AG04450 (cell line): ENCODE measurements at regions not wholly inside any gene's neighbourhood (a gene's known extent, or its start where the extent isn't known, plus 50 kb on each side); places are given as distances from the start of the nearest gene placed in this dataset.

Experiments used
- CTCF ChIA-PET: fragments of 300-600, 350-600 bp; formaldehyde crosslinking; extraction: SDS; loops from one replicate; lab custom pipeline; 2022; ENCODE audit warnings: antibody characterized with exemption, inconsistent platforms; lab: Charles Lee
- POLR2A ChIA-PET: fragments of 350-600 bp; formaldehyde crosslinking; extraction: SDS; loops from one replicate; lab custom pipeline; 2021; ENCODE audit warnings: antibody characterized with exemption, inconsistent platforms; lab: Yijun Ruan, JAX
- DNase-seq: peaks from one replicate; pipeline ENCODE4 v3.0.0-alpha.2; 2011; ENCODE audit warnings: low read depth, low spot score
- H3K27ac ChIP-seq: one replicate; pipeline ENCODE4 v1.5.1; 2012; ENCODE audit warnings: low read depth, low read length, control low read depth
- H3K27me3 ChIP-seq: one replicate; pipeline ENCODE4 v1.6.0; 2012; ENCODE audit warnings: low read length; ENCODE audit not compliant: control insufficient read depth, insufficient read depth
- H3K4me3 ChIP-seq: 2 replicates; pipeline ENCODE4 v1.5.1; 2011; ENCODE audit warnings: mild to moderate bottlenecking, low read depth, low read length, control low read depth
- H3K9me3 ChIP-seq: 2 replicates; pipeline ENCODE4 v1.5.1; 2012; ENCODE audit warnings: low read length; ENCODE audit not compliant: control insufficient read depth, insufficient read depth
- TF ChIP-seq, protein P1 (sequence below): IDR thresholded peaks from 2 replicates; pipeline ENCODE4 v1.5.1; 2011; ENCODE audit warnings: low read depth, low read length, control low read depth, inconsistent platforms

DNA sequence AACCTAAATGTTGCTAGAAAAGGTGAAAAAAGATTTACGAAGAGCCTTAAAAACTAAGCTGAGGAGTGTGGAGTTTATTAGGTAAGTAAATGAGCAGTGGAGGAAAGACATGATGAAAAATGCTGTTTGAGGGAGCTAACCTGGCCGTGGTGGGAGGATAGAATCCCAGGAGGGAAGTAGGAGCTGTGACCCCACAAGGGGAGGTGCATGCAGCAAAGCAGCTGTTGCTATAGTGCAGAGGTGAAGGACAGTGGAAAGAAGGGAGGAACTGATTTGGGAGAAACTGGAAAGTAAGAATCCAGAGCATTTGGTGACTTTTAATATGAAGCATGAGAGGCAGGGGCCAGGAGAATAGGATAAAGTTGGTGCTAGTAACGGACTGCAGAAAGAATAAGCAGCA lies 271.7 kb upstream of the ADGRL2 start:
- DNase-seq: no peak

DNA sequence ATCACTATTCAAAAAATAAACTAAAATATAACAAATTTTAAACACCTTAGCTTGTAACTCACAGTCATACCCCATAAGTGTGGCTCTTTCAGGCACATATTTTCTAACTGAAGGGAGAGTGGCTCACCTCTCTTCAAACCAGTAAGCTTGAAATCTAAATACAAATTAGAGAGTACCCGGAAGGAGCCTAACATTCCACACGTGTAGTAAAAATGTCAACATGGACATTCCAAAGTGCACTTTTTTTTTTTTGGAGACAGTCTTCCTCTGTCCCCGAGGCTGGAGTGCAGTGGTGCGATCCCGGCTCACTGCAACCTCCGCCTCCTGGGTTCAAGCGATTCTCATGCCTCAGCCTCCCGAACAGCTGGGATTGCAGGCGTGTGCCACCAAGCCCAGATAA lies 275.6 kb upstream of the ADGRL2 start:
- POLR2A ChIA-PET: no interaction called here
- Histone ChIP-seq H3K9me3 (no peaks in the 10 kb centered on the region), H3K4me3 (no peak overlapping the region), H3K27ac (no peak overlapping the region), H3K27me3 (no peaks in the 10 kb centered on the region)
- DNase-seq: no peak
- CTCF ChIA-PET: no interaction called here
- TF ChIP-seq, protein P1, sequence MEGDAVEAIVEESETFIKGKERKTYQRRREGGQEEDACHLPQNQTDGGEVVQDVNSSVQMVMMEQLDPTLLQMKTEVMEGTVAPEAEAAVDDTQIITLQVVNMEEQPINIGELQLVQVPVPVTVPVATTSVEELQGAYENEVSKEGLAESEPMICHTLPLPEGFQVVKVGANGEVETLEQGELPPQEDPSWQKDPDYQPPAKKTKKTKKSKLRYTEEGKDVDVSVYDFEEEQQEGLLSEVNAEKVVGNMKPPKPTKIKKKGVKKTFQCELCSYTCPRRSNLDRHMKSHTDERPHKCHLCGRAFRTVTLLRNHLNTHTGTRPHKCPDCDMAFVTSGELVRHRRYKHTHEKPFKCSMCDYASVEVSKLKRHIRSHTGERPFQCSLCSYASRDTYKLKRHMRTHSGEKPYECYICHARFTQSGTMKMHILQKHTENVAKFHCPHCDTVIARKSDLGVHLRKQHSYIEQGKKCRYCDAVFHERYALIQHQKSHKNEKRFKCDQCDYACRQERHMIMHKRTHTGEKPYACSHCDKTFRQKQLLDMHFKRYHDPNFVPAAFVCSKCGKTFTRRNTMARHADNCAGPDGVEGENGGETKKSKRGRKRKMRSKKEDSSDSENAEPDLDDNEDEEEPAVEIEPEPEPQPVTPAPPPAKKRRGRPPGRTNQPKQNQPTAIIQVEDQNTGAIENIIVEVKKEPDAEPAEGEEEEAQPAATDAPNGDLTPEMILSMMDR: no peak

More for the DNA sequence above, 271.7 kb upstream of the ADGRL2 start:
- no peak overlapping the region for H3K27ac ChIP-seq
- TF ChIP-seq, protein P1: no peak
- no peak overlapping the region for H3K4me3 ChIP-seq
- H3K9me3 ChIP-seq: no peaks in the 10 kb centered on the region
- CTCF ChIA-PET: no interaction called here
- POLR2A ChIA-PET: no interaction called here
- no peaks in the 10 kb centered on the region for H3K27me3 ChIP-seq

DNA sequence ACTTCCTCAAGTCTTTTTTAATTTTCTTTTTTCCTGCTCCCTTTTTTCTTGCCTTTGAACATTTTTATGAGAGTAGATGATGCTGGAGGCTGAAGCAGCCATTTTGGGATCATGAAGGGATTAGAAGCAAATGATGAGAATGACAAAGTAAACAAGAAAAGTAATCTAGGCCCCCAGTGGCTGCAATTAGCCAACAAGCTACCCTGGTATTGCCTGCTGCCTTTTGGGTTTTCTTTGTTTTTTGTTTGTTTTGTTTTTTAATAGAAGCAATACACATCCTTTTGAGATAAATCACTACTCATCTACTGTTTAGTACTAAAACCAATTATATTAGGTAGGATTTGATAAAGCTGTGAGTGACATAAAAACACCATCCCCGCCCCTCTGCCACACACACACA lies 280.7 kb upstream of the ADGRL2 start:
- TF ChIP-seq, protein P1: no peak
- H3K4me3 ChIP-seq: no peak overlapping the region
- H3K27ac ChIP-seq: no peak overlapping the region
- H3K27me3 ChIP-seq: no peaks in the 10 kb centered on the region
- no peak for DNase-seq
- ChIA-PET POLR2A (no interaction called here), CTCF (no interaction called here)
- H3K9me3 ChIP-seq: no peaks in the 10 kb centered on the region

DNA sequence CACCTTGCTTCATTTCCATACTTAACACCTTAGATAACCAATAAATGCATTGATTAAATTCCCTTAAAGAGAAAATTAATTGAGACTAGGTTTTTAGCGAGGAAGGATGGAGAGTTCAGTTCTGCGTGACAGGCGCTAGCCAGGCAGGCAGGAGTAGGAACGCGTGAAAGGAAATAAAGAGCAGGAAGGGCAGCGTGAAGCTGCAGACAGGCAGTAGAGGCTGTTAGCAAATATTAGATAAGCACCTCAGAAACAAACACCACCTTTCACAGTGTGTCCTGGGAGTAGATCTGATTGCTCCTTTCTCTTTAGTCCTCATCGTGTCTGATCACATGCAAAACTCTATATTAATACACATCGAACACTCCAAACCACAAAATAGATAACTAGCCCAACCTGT lies 282.7 kb upstream of the ADGRL2 start:
- Histone ChIP-seq H3K27ac (no peak overlapping the region), H3K4me3 (no peak overlapping the region), H3K9me3 (no peaks in the 10 kb centered on the region), H3K27me3 (no peaks in the 10 kb centered on the region)
- ChIA-PET POLR2A (no interaction called here), CTCF (no interaction called here)
- TF ChIP-seq, protein P1: no peak
- no peak for DNase-seq

DNA sequence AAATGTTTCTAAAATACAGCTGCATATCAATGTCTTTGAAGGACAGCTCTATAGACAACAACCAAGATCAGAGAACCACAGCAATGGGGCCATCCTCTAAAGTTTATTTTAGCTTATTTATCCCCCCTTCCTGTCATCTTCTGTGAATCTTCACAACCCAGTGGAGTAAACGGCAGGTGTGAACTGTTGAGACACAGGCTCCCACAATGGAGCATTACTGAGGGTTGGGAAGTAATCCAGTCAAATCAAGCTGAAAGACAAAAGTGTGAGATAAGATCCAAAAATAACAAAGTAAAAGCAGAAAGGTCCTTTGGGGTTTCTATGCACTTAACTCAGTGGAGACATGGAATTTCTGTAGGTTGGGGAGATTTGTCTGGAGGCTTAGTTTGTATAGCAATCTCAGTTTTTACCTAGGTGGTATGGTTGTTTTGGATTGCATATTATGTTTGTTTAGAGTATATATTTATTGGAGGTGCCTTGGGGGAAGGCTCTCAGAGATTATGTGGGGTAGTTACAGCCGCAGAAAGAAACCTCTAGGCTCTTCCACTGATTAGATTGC lies 286.9 kb upstream of the ADGRL2 start:
- Histone ChIP-seq H3K27ac (no peak overlapping the region), H3K4me3 (no peak overlapping the region), H3K27me3 (no peaks in the 10 kb centered on the region), H3K9me3 (no peaks in the 10 kb centered on the region)
- no peak for DNase-seq
- ChIA-PET CTCF (interaction anchor here (1.0 kb wide), 1 partner anchor 99 kb away, joined by 3 read pairs; no protein-coding TSS in a partner anchor), POLR2A (no interaction called here)
- TF ChIP-seq, protein P1: no peak
